C4-2B (cell line): ENCODE measurements at regions not wholly inside any gene's neighbourhood (a gene's known extent, or its start where the extent isn't known, plus 50 kb on each side); places are given as distances from the start of the nearest gene placed in this dataset.
"Not testable (repeated sequence)": the region's sequence is repeated elsewhere in the genome, so short reads cannot be mapped to it uniquely, and the experiment has no call there.

ENCODE experiments used
- ZFX ChIP-seq: fragments of 450-650 bp; IDR thresholded peaks from 2 replicates; pipeline ENCODE4 v1.6.1; 2017
- TF ChIP-seq, protein P1 (sequence below): fragments of 450-650 bp; conservative IDR thresholded peaks from 2 replicates; pipeline ENCODE4 v1.5.1; 2017; ENCODE audit warnings: mild to moderate bottlenecking

GRCh38 chr5:85662969-85663707 lies 954.6 kb upstream of the COX7C start:
- TF ChIP-seq, protein P1, sequence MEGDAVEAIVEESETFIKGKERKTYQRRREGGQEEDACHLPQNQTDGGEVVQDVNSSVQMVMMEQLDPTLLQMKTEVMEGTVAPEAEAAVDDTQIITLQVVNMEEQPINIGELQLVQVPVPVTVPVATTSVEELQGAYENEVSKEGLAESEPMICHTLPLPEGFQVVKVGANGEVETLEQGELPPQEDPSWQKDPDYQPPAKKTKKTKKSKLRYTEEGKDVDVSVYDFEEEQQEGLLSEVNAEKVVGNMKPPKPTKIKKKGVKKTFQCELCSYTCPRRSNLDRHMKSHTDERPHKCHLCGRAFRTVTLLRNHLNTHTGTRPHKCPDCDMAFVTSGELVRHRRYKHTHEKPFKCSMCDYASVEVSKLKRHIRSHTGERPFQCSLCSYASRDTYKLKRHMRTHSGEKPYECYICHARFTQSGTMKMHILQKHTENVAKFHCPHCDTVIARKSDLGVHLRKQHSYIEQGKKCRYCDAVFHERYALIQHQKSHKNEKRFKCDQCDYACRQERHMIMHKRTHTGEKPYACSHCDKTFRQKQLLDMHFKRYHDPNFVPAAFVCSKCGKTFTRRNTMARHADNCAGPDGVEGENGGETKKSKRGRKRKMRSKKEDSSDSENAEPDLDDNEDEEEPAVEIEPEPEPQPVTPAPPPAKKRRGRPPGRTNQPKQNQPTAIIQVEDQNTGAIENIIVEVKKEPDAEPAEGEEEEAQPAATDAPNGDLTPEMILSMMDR, result not testable (repeated sequence)
- TF ChIP-seq ZFX, result not testable (repeated sequence)
